Activated T-cell treated with anti-CD3 and anti-CD28 coated beads, Interleukin-2, amount 50 U/mL, for 24 hours (primary cell): ENCODE measurements at regions not wholly inside any gene's neighbourhood (a gene's known extent, or its start where the extent isn't known, plus 50 kb on each side); places are given as distances from the start of the nearest gene placed in this dataset.
"Not testable (repeated sequence)": the region's sequence is repeated elsewhere in the genome, so short reads cannot be mapped to it uniquely, and the experiment has no call there.

Experiments used
- DNase-seq: peaks from one replicate; pipeline ENCODE4 v3.0.0-alpha.2; 2020
- H3K27ac Mint-ChIP-seq: 2 replicates; pipeline ENCODE4 v1.8.0; 2020; ENCODE audit warnings: mild to moderate bottlenecking, mixed read lengths
- H3K27me3 Mint-ChIP-seq: 2 replicates; pipeline ENCODE4 v1.8.0; 2020; ENCODE audit warnings: mixed read lengths
- H3K36me3 Mint-ChIP-seq: 2 replicates; pipeline ENCODE4 v1.8.0; 2020; ENCODE audit warnings: low read depth, mixed read lengths
- H3K4me1 Mint-ChIP-seq: 2 replicates; pipeline ENCODE4 v1.8.0; 2020; ENCODE audit warnings: low read depth, mixed read lengths
- H3K4me3 Mint-ChIP-seq: 2 replicates; pipeline ENCODE4 v1.8.0; 2020; ENCODE audit warnings: mild to moderate bottlenecking, moderate library complexity, mixed read lengths
- H3K9me3 Mint-ChIP-seq: 2 replicates; pipeline ENCODE4 v1.8.0; 2020; ENCODE audit warnings: mixed read lengths

DNA sequence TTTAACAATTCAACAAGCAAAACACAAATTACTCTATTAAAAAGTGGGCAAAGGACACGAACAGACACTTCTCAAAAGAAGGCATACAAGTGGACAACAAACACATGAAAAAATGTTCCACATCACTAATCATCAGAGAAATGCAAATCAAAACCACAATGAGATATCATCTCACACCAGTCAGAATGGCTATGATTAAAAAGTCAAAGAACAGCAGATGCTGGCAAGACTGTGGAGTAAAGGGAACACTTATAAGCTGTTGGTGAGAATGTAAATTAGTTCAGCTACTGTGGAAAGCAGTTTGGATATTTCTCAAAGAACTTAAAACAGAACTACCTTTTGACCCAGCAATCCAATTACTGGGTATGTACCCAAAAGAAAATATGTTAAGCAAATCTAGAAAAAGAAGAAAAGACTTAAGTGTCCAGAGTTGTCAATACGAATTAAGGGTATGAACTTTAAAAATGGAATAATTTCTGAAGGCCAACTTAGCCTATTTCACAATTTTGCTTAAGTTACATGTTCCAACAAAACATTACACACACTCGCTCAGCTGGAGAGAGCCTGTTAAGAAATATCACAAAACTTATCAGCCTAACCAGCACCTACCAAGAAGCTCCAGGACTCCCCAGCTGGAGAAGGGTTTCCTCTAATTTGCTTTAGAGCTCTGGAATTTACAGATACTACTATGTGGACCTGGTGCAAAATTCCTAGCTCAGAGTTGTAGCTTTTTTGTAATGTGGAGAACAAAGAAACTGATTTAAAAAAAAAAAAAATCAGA is 232.1 kb downstream of the DUSP10 start:
- no peak for DNase-seq
- no peaks in the 10 kb centered on the region for H3K36me3 Mint-ChIP-seq
- H3K27ac Mint-ChIP-seq, result no peak overlapping the region
- H3K4me1 Mint-ChIP-seq, result no peaks in the 10 kb centered on the region
- H3K9me3 Mint-ChIP-seq, result peaks cover 16% of the 10 kb centered on the region
- no peak overlapping the region for H3K4me3 Mint-ChIP-seq
- H3K27me3 Mint-ChIP-seq, result no peaks in the 10 kb centered on the region

DNA sequence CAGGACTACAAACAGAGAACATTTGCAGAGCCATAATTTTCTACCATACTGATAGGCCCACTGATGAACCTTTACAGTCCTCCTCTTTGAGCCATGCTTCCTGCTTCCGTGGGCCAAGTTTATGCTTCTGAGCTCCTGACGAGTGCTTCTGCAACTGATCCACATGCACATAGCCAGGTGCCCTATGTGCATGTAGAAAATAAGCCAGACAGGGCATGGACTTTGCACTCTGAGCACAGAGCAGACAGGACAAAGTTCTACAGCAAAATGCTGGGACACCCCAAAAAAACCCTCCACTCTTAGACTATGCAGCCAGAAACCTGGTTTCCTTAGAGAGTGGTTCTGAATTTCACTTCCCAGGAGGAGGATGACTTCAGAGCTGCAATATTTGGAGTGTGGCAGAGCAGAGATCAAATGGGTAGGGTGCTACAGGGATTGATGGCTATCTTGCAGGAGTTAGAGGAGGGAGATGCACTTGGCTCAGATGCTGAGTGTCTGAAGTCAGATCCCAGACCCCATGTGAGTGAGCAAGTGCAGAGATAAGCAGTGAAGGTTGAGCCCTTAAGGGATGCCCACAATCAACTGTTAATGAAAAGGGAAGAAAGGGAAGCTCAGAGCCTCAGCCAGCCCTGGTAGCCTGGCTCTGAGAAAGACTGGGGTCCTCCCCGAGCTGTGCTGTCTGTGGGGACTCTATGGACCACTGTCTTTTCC is 230.9 kb downstream of the DUSP10 start:
- no peak overlapping the region for H3K27ac Mint-ChIP-seq
- H3K36me3 Mint-ChIP-seq, result no peaks in the 10 kb centered on the region
- no peaks in the 10 kb centered on the region for H3K27me3 Mint-ChIP-seq
- no peak overlapping the region for H3K4me3 Mint-ChIP-seq
- H3K9me3 Mint-ChIP-seq, result peaks cover 8% of the 10 kb centered on the region
- H3K4me1 Mint-ChIP-seq, result no peaks in the 10 kb centered on the region
- DNase-seq, result no peak

DNA sequence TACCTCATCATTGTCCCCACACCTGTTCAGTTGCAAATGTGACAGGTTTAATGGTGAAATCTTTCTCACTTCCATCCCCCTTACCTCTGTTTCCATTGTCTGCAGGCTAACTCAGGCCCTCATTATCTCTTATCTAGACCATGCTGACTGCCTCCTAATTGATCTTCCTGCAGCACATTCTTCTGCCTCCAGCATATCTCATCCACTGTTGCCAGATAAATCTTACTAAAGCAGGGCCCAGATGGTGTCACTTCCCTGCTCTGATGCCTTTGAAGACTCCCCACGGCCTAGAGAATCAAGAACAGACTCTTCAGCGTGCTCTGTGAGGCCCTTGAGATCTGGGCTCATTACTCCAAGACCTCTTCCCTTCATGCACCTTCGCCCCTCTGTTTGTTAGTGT is 230.1 kb downstream of the DUSP10 start:
- no peak overlapping the region for H3K27ac Mint-ChIP-seq
- no peaks in the 10 kb centered on the region for H3K27me3 Mint-ChIP-seq
- no peaks in the 10 kb centered on the region for H3K9me3 Mint-ChIP-seq
- H3K4me3 Mint-ChIP-seq, result no peak overlapping the region
- no peak for DNase-seq
- H3K4me1 Mint-ChIP-seq, result no peaks in the 10 kb centered on the region
- no peaks in the 10 kb centered on the region for H3K36me3 Mint-ChIP-seq

DNA sequence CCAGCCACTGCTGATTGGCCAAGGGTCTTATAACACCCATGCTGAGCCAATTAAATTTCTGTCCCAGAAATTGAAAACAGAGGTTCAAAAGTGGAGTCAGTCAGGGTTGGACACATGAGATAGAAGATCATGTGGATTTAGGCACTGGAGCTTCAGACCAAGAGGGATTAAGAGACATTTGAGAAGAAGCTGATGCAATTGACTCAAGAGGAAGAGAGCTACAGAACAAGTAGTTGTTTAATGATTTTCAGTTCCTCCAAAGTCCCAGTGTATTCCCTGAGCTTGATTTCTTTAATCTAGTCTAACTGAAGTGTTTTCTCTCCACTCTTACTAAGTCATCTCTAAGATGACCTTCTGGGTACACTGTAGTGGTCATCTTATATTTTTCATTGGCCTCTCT is 227.1 kb downstream of the DUSP10 start:
- H3K4me3 Mint-ChIP-seq, result no peak overlapping the region
- no peaks in the 10 kb centered on the region for H3K9me3 Mint-ChIP-seq
- no peak overlapping the region for H3K27ac Mint-ChIP-seq

DNA sequence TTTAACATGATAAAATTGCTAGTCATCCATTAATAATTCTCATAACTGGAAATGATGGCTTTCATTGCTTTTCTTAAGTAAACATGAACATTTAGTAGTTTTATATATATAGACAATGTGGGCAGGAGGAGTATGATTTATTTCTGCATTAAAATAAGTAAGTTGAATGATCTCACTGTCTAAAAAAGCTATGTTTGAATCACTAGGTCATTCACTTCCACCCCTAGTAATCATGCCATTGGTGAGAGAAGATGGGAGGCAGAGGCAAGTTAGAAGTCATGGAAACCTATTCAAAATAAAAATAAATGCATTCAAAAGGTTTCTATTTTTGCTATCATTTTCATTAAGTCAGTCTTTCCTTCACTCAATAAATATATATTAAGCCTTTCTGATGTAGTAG is 226.4 kb downstream of the DUSP10 start:
- H3K27ac Mint-ChIP-seq, result no peak overlapping the region
- no peak overlapping the region for H3K4me3 Mint-ChIP-seq
- H3K27me3 Mint-ChIP-seq, result peaks cover 3% of the 10 kb centered on the region
- no peak for DNase-seq
- H3K4me1 Mint-ChIP-seq, result no peaks in the 10 kb centered on the region
- H3K36me3 Mint-ChIP-seq, result no peaks in the 10 kb centered on the region
- no peaks in the 10 kb centered on the region for H3K9me3 Mint-ChIP-seq

More for the DNA sequence above, 227.1 kb downstream of the DUSP10 start:
- no peak for DNase-seq
- peaks cover 3% of the 10 kb centered on the region for H3K27me3 Mint-ChIP-seq
- H3K4me1 Mint-ChIP-seq, result no peaks in the 10 kb centered on the region
- no peaks in the 10 kb centered on the region for H3K36me3 Mint-ChIP-seq

DNA sequence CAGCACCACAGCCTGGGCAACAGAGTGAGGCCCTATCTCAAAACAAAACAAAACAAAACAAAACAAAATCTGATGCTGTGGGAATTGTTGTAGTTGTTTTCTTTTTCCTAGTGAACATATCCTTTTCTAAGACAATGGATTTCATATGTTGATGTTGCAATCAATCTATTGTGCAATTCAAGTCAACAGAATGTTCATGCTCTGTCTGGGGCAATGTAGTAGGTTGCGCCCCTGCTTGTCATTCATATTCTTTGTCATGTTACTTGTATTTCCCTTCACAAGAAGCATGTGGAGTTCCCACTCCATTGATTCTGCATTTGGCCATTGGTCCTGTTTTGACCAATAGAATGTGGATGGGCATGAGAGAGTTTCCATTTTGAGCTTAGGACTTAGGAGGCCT is 223.9 kb downstream of the DUSP10 start:
- no peaks in the 10 kb centered on the region for H3K9me3 Mint-ChIP-seq
- no peak overlapping the region for H3K4me3 Mint-ChIP-seq
- H3K4me1 Mint-ChIP-seq, result peaks cover 3% of the 10 kb centered on the region
- no peaks in the 10 kb centered on the region for H3K36me3 Mint-ChIP-seq
- no peak overlapping the region for H3K27ac Mint-ChIP-seq
- peaks cover 3% of the 10 kb centered on the region for H3K27me3 Mint-ChIP-seq
- DNase-seq, result no peak

DNA sequence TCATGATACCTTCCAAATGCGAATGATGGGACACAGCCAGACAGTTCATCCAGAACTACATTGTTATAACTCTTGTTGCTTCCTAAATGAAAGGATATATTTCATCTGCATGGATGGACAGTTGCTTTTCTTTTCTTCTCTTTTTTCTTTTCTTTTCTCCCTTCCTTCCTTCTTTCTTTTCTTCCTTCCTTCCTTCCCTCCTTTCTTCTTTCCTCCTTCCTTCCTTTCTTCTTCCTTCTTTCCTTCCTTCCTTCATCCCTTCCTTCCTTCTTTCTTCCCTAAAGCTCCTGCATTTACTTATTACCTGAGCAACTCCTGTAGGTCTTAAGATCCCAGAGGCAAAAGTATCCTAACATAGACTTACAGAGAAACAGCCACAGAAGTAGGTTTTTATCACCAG is 221.6 kb downstream of the DUSP10 start:
- no peak for DNase-seq
- H3K4me3 Mint-ChIP-seq, result no peak overlapping the region
- H3K36me3 Mint-ChIP-seq, result no peaks in the 10 kb centered on the region
- H3K27ac Mint-ChIP-seq, result no peak overlapping the region
- H3K9me3 Mint-ChIP-seq, result no peaks in the 10 kb centered on the region
- peaks cover 3% of the 10 kb centered on the region for H3K27me3 Mint-ChIP-seq
- H3K4me1 Mint-ChIP-seq, result peaks cover 3% of the 10 kb centered on the region

DNA sequence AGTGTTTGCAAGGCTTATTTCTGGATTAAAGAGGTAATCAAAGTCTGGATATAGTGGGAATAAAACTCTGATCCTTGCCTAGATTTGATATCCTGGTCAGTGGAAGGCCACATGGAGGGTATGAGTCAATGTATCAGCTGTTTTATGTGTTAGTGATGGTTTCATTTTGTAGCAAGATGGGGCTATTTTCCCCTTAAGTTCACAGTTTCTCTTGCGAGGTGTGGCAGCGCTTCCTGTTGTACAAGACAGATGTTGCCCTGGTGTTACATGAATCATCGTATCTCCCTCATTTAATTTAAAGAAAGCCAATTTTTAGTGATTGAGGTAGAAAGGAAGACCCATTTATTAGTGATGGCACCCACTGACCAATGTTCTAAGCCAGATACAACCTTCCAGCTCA is 220.2 kb downstream of the DUSP10 start:
- Mint-ChIP-seq H3K9me3 (no peaks in the 10 kb centered on the region), H3K27ac (no peak overlapping the region), H3K4me3 (no peak overlapping the region), H3K4me1 (peaks cover 3% of the 10 kb centered on the region), H3K36me3 (no peaks in the 10 kb centered on the region), H3K27me3 (peaks cover 3% of the 10 kb centered on the region)
- DNase-seq, result no peak

DNA sequence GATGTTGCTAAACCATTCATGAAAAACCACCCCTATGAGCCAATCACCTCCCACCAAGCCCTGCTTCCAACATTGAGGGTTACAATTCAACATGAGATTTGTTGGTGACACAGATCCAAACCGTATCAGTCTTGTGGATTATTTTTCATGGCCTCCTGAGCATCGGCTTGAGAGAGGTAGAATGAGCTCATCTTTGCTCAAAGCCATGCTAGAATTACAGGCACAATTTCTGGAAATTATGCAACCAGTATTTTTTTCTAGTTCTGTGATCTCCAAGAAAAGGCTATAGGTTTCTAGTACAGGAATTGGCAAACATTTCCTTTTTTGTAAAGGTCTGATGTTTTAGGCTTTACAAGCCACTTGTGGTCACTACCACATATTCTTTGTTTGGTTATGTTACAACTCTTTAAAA is 219.4 kb downstream of the DUSP10 start:
- no peak overlapping the region for H3K4me3 Mint-ChIP-seq
- no peaks in the 10 kb centered on the region for H3K9me3 Mint-ChIP-seq
- no peaks in the 10 kb centered on the region for H3K36me3 Mint-ChIP-seq
- DNase-seq, result no peak
- H3K27me3 Mint-ChIP-seq, result peaks cover 3% of the 10 kb centered on the region
- H3K4me1 Mint-ChIP-seq, result peaks cover 3% of the 10 kb centered on the region
- no peak overlapping the region for H3K27ac Mint-ChIP-seq

DNA sequence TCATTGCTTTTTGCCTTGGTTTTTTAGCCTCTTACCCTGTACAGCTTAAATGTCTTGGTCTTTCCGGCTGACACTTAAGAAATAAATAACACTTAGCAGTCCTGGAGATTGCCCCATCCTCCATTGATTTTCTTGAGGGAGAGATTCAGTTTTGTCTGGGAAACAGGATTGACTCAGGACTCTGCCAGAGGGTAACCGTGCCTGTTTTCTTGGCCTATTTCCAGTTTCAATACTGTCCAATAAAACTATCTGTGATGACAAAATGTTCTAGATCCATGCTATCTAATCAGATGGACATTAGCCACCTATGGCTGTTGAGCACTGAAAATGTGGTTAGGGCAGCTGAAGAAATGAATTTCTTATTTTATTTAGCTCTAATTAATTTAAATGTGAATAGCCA is 216.1 kb downstream of the DUSP10 start:
- Mint-ChIP-seq H3K4me3 (no peak overlapping the region), H3K27ac (no peak overlapping the region), H3K27me3 (peaks cover 6% of the 10 kb centered on the region), H3K9me3 (no peaks in the 10 kb centered on the region), H3K36me3 (no peaks in the 10 kb centered on the region), H3K4me1 (peaks cover 3% of the 10 kb centered on the region)
- DNase-seq, result no peak

DNA sequence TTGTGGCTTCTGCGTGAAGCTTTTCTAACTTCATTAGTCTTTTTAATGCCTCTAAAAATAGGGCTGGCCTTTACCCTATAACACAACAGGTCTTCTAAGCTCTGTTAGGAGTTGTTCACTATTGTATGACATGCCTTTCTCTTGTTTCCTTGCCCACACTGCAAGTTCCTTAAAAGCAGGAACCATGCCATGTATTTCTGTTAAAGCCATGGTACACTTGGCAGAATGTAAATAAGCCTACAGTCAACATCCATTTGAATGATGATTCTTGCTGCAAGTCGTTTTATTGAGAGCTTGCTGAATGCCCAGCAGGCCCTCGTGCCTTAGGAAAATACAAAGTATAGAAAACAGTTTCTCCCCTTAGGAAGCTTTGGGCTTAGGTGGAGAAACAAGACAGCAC is 214.6 kb downstream of the DUSP10 start:
- H3K4me3 Mint-ChIP-seq, result no peak overlapping the region
- H3K4me1 Mint-ChIP-seq, result no peaks in the 10 kb centered on the region
- DNase-seq, result no peak
- no peaks in the 10 kb centered on the region for H3K9me3 Mint-ChIP-seq
- no peaks in the 10 kb centered on the region for H3K36me3 Mint-ChIP-seq
- peaks cover 16% of the 10 kb centered on the region for H3K27me3 Mint-ChIP-seq
- H3K27ac Mint-ChIP-seq, result no peak overlapping the region

DNA sequence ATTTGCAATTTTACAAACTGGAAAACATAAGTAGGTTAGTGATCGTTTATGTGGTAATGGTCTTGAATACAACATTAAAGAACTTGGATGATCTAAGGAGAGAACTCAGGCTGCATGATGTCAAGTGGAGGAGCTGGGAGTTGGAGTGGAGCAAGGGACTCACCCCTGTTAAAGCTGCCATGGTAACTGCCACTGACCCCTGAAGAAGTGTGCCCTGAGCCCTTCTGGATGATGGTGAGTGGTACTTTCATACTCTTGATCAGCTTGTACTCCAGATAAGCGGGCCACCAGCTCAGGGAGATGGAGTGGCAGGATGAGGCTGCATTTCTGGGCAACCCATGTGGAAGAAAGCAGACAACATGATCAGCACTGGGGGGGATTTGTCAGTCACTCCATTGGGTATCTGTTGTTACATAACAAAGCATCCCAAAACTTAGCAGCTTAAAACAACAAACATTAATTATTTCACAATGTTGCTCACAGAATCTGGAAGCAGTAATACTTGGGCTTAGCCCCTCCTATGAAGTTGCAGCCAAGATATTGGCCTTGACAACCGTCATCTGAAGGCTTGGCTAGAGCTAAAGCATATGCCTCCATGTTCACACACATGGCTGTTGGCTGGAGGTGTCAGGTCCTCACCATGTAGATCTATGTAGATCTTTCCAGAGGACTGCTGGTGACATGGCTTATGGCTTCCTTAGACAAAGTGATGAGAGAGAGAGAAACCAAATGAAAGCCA is 213.8 kb downstream of the DUSP10 start:
- H3K36me3 Mint-ChIP-seq, result no peaks in the 10 kb centered on the region
- no peak overlapping the region for H3K4me3 Mint-ChIP-seq
- no peaks in the 10 kb centered on the region for H3K9me3 Mint-ChIP-seq
- DNase-seq, result no peak
- H3K27ac Mint-ChIP-seq, result no peak overlapping the region
- peaks cover 21% of the 10 kb centered on the region for H3K27me3 Mint-ChIP-seq
- no peaks in the 10 kb centered on the region for H3K4me1 Mint-ChIP-seq

DNA sequence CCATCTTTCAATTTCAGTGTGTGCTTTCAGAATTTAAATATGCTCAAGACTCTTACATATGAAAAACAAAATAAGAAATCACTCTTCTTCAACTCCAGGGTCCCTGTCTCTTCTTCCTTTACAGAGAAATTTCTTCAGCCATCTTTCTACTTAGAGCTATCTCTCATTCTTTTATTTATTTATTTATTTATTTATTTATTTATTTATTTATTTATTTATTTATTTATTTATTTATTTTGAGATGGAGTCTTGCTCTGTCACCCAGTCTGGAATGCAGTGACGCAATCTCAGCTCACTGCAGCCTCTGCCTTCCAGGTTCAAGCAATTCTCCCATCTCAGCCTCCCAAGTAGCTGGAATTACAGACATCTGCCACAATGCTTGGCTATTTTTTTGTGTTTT is 211.7 kb downstream of the DUSP10 start:
- H3K4me3 Mint-ChIP-seq, DNase-seq, H3K36me3 Mint-ChIP-seq, H3K27ac Mint-ChIP-seq, H3K4me1 Mint-ChIP-seq, H3K9me3 Mint-ChIP-seq: not testable (repeated sequence)
- peaks cover 38% of the 10 kb centered on the region for H3K27me3 Mint-ChIP-seq

DNA sequence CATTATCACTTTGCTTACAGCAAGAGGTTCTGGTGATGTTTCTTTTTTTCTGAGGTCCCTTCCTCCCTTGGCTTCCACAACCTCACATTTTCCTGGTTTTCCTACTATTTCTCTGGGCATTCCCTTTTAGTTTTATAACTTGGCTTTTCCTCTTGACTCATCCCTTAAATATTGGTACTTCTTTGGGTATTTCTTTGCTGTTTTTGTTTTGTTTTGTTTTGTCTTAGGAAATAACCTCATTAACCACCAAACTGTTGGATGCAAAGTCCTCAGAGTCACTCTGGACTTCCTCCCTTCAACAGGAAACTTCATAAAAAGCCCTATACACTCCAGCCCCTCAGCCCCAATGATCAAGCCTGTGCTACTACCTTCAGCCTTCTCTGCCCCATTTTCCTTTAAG is 211.1 kb downstream of the DUSP10 start:
- Mint-ChIP-seq H3K9me3 (no peaks in the 10 kb centered on the region), H3K4me1 (no peaks in the 10 kb centered on the region), H3K27me3 (peaks cover 44% of the 10 kb centered on the region), H3K36me3 (no peaks in the 10 kb centered on the region), H3K4me3 (no peak overlapping the region), H3K27ac (no peak overlapping the region)
- DNase-seq, result no peak
